ENCODE measurements at regions not wholly inside any gene's neighbourhood (a gene's known extent, or its start where the extent isn't known, plus 50 kb on each side); places are given as distances from the start of the nearest gene placed in this dataset.

GRCh38 chr11:96508861-96509260, 119.0 kb downstream of the JRKL start:
- no peak for TF ChIP-seq CTCF (IDR thresholded peaks at IDR 0.05; ENCODE audit: low read length)
- TF ChIP-seq EZH2 (IDR thresholded peaks at IDR 0.05; ENCODE audit: borderline replicate concordance, low read length) = no peak
- no peaks in the 10 kb centered on the region for H3K36me3 ChIP-seq (ENCODE audit: insufficient read depth, low read length)
- H4K20me1 ChIP-seq (ENCODE audit: insufficient read depth, low read length) = no peaks in the 10 kb centered on the region
- no peaks in the 10 kb centered on the region for H3K9me3 ChIP-seq (ENCODE audit: low read length)
- H3K9me2 ChIP-seq (ENCODE audit: low read depth, low read length) = no peaks in the 10 kb centered on the region
- no peaks in the 10 kb centered on the region for H3K4me1 ChIP-seq (ENCODE audit: insufficient read depth, low read length, severe bottlenecking)
- no peak overlapping the region for H3K4me2 ChIP-seq (ENCODE audit: low read length)
- no peak overlapping the region for H3K27ac ChIP-seq (ENCODE audit: low read depth, low read length, poor library complexity, severe bottlenecking)
- no peak overlapping the region for H3K9ac ChIP-seq (ENCODE audit: low read length)
- no peak overlapping the region for H2AFZ ChIP-seq (ENCODE audit: low read length)
- no peaks in the 10 kb centered on the region for H3F3A ChIP-seq (ENCODE audit: insufficient read depth, low read length)
- no peak overlapping the region for H3K4me3 ChIP-seq (ENCODE audit: low read depth, low read length, poor library complexity, severe bottlenecking)
- H3K79me2 ChIP-seq (ENCODE audit: insufficient read depth, low read length) = no peaks in the 10 kb centered on the region
- H3K27me3 ChIP-seq (ENCODE audit: insufficient read depth, low read length) = no peaks in the 10 kb centered on the region

GRCh38 chr11:96520939-96521338, 131.1 kb downstream of the JRKL start:
- H4K20me1 ChIP-seq (ENCODE audit: insufficient read depth, low read length) = no peaks in the 10 kb centered on the region

GRCh38 chr11:96523656-96524055, 133.8 kb downstream of the JRKL start:
- Histone ChIP-seq H3K9me2 (ENCODE audit: low read depth, low read length) (no peaks in the 10 kb centered on the region), H3K9me3 (ENCODE audit: low read length) (no peaks in the 10 kb centered on the region), H3F3A (ENCODE audit: insufficient read depth, low read length) (no peaks in the 10 kb centered on the region), H4K20me1 (ENCODE audit: insufficient read depth, low read length) (no peaks in the 10 kb centered on the region), H3K27me3 (ENCODE audit: insufficient read depth, low read length) (no peaks in the 10 kb centered on the region), H3K9ac (ENCODE audit: low read length) (no peak overlapping the region), H3K4me3 (ENCODE audit: low read depth, low read length, poor library complexity, severe bottlenecking) (no peak overlapping the region), H3K79me2 (ENCODE audit: insufficient read depth, low read length) (no peaks in the 10 kb centered on the region), H3K27ac (ENCODE audit: low read depth, low read length, poor library complexity, severe bottlenecking) (no peak overlapping the region), H3K4me1 (ENCODE audit: insufficient read depth, low read length, severe bottlenecking) (no peaks in the 10 kb centered on the region), H3K4me2 (ENCODE audit: low read length) (no peak overlapping the region), H3K36me3 (ENCODE audit: insufficient read depth, low read length) (no peaks in the 10 kb centered on the region), H2AFZ (ENCODE audit: low read length) (no peak overlapping the region)
- no peak for TF ChIP-seq EZH2 (IDR thresholded peaks at IDR 0.05; ENCODE audit: borderline replicate concordance, low read length)
- no peak for TF ChIP-seq CTCF (IDR thresholded peaks at IDR 0.05; ENCODE audit: low read length)

More at GRCh38 chr11:96520939-96521338, 131.1 kb downstream of the JRKL start:
- H3F3A ChIP-seq (ENCODE audit: insufficient read depth, low read length) = no peaks in the 10 kb centered on the region
- H3K4me1 ChIP-seq (ENCODE audit: insufficient read depth, low read length, severe bottlenecking) = no peaks in the 10 kb centered on the region
- no peaks in the 10 kb centered on the region for H3K36me3 ChIP-seq (ENCODE audit: insufficient read depth, low read length)
- no peak overlapping the region for H3K27ac ChIP-seq (ENCODE audit: low read depth, low read length, poor library complexity, severe bottlenecking)
- H3K9me2 ChIP-seq (ENCODE audit: low read depth, low read length) = no peaks in the 10 kb centered on the region
- H2AFZ ChIP-seq (ENCODE audit: low read length) = no peak overlapping the region
- H3K27me3 ChIP-seq (ENCODE audit: insufficient read depth, low read length) = no peaks in the 10 kb centered on the region
- H3K79me2 ChIP-seq (ENCODE audit: insufficient read depth, low read length) = no peaks in the 10 kb centered on the region
- no peak overlapping the region for H3K4me2 ChIP-seq (ENCODE audit: low read length)
- H3K4me3 ChIP-seq (ENCODE audit: low read depth, low read length, poor library complexity, severe bottlenecking) = no peak overlapping the region
- no peaks in the 10 kb centered on the region for H3K9me3 ChIP-seq (ENCODE audit: low read length)
- TF ChIP-seq EZH2 (IDR thresholded peaks at IDR 0.05; ENCODE audit: borderline replicate concordance, low read length) (no peak), CTCF (IDR thresholded peaks at IDR 0.05; ENCODE audit: low read length) (no peak)
- no peak overlapping the region for H3K9ac ChIP-seq (ENCODE audit: low read length)
